Naive thymus-derived CD8-positive, alpha-beta T cell (primary cell): ENCODE measurements at regions not wholly inside any gene's neighbourhood (a gene's known extent, or its start where the extent isn't known, plus 50 kb on each side); places are given as distances from the start of the nearest gene placed in this dataset.

Experiments
- ATAC-seq, 2 donors: fragments of 150-1000 bp; cut with Tn5 transposase in 1 of 2; sonication (Bioruptor Pico), chemical (Tn5 transposase) in 1 of 2; 1 replicate in 1 of 2; 2 replicates in 1 of 2; pipeline ENCODE4 v1.10.0; 2021; ENCODE audit warnings: mild to moderate bottlenecking in 2 of 2, moderate library complexity in 2 of 2
- POLR2A ChIA-PET: fragments of 350-600 bp; sonication (Branson Sonifier 250); formaldehyde crosslinking; loops from one replicate; lab custom pipeline; 2021; ENCODE audit warnings: antibody characterized with exemption; lab: Charles Lee
- DNase-seq, 10 donors: peaks; one replicate each; pipeline versions ENCODE4 v3.0.0 to v3.0.0-alpha.2; 2020 to 2022
- H3K27ac Mint-ChIP-seq, 10 donors: one replicate each; pipeline ENCODE4 v1.8.0; 2020 to 2022; ENCODE audit warnings: mild to moderate bottlenecking in 10 of 10, mixed read lengths in 10 of 10, moderate library complexity in 4 of 10, inconsistent platforms in 1 of 10
- H3K27me3 Mint-ChIP-seq, 5 donors: one replicate each; pipeline ENCODE4 v1.8.0; 2021 to 2022; ENCODE audit warnings: mixed read lengths in 5 of 5
- H3K36me3 Mint-ChIP-seq, 3 donors: one replicate each; pipeline ENCODE4 v1.8.0; 2020 to 2022; ENCODE audit warnings: mixed read lengths in 3 of 3, mild to moderate bottlenecking in 2 of 3, inconsistent platforms in 1 of 3
- H3K4me1 Mint-ChIP-seq, 4 donors: one replicate each; pipeline ENCODE4 v1.8.0; 2021 to 2022; ENCODE audit warnings: mixed read lengths in 4 of 4
- H3K4me3 Mint-ChIP-seq, 10 donors: one replicate each; pipeline ENCODE4 v1.8.0; 2020 to 2022; ENCODE audit warnings: mild to moderate bottlenecking in 10 of 10, mixed read lengths in 10 of 10, moderate library complexity in 6 of 10, inconsistent platforms in 1 of 10
- H3K9me3 Mint-ChIP-seq, 9 donors: one replicate each; pipeline ENCODE4 v1.8.0; 2020 to 2022; ENCODE audit warnings: mixed read lengths in 9 of 9, mild to moderate bottlenecking in 3 of 9, inconsistent platforms in 1 of 9, moderate library complexity in 1 of 9

DNA sequence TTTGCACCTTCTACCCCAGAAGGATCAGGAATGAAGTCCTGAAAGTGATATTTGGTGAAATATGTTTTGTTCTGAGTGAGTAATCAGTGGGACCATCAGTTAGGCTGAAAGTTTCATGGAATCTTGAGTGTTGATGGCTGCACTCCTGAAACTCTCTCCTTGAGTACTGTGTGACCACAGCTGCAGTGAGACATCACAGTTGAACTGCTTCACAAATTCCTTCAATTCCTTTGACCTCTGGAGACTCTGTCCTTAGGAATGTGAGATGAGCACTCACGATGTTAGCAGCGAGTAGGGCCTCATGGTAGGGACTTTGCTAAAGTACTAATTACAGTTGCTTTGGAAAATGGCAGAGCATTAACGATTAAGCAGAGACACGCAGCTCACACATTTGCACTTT lies 142.9 kb upstream of the SLC4A4 start:
- no peak for DNase-seq
- Mint-ChIP-seq H3K4me1 (peaks cover 6 to 18% (median 12%) of the 10 kb centered on the region in 4 donors), H3K4me3 (no peak overlapping the region), H3K9me3 (no peaks in the 10 kb centered on the region), H3K27ac (no peak overlapping the region), H3K36me3 (no peaks in the 10 kb centered on the region), H3K27me3 (peaks cover 7 to 28% (median 11%) of the 10 kb centered on the region in 5 donors)
- POLR2A ChIA-PET = no interaction called here
- ATAC-seq = no peak

GRCh38 chr4:71198958-71199357 lies 139.9 kb upstream of the SLC4A4 start:
- H3K4me1 Mint-ChIP-seq = peaks cover 6 to 20% (median 12%) of the 10 kb centered on the region in 4 donors
- no peaks in the 10 kb centered on the region for H3K9me3 Mint-ChIP-seq
- DNase-seq = peak in 3 of 10 donors; percentile 15 to 25 (median 21)
- no peaks in the 10 kb centered on the region for H3K36me3 Mint-ChIP-seq
- H3K4me3 Mint-ChIP-seq = peak overlapping the region in 2 of 10 donors; percentile 8 to 22
- H3K27ac Mint-ChIP-seq = peak overlapping the region in 5 of 10 donors; percentile 0 to 40 (median 35)
- POLR2A ChIA-PET = no interaction called here
- peak in 1 of 2 donors; percentile 69 for ATAC-seq
- H3K27me3 Mint-ChIP-seq = peaks cover 0 to 13% (median 1%) of the 10 kb centered on the region in 5 donors

DNA sequence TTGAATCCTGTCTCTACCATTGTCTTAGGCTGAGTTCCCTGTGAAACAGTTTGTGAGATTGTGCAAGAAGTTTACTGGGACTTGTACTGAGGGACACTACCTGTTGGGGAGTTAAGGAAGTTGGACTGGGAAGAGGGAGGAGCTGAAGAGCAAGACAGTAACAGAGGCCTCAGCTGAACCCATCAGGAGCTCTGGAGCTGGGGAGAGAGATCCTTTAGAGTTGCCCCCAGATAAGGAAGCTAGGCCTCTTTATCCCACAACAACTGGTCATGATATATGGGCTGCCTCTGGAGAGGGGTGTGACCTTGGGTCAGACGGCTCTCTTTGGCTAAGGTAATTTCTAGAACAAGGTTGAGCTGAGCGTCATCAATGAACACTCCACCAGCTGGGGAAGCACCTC lies 137.8 kb upstream of the SLC4A4 start:
- H3K36me3 Mint-ChIP-seq = no peaks in the 10 kb centered on the region
- H3K27ac Mint-ChIP-seq = peak overlapping the region in 2 of 10 donors; percentile 17 to 27
- H3K27me3 Mint-ChIP-seq = peaks cover 0 to 5% (median 1%) of the 10 kb centered on the region in 5 donors
- H3K4me1 Mint-ChIP-seq = peaks cover 6 to 20% (median 12%) of the 10 kb centered on the region in 4 donors
- H3K9me3 Mint-ChIP-seq = no peaks in the 10 kb centered on the region
- H3K4me3 Mint-ChIP-seq = no peak overlapping the region
- DNase-seq = no peak
- POLR2A ChIA-PET = no interaction called here
- ATAC-seq = no peak

DNA sequence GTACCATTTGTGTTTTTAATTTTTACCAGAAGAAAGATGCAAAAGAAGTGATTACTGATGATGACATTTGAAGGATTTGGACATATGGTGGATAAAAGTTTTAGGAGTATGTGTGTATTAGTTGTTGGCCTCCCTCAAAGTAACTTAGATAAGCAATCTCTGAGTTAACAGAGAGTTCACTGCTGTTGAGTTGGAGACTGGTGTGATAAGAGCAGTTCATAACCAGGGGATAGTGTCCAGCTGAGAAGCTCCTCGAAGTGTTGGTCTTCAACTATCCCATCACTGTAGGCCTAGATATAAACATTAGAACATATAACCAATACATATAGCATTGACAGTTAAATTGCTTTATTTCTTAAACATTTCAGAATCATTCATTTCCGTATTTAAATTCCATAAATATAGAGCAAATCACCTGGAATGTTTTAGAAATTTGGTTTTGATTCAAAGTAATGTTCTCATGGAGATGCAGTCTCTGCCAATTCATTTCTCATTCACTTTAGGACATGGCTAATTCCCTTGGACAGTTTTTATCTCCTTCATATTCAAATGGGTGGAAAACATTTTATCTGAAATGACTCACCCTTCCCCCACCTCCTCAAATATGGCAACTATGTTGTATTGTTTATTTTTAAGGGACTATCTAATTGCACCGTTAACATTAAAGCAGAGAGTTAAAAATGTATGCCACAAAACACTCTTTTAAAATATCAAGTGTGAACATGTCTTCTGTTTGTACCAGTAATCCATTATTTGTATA lies 136.8 kb upstream of the SLC4A4 start:
- Mint-ChIP-seq H3K27ac (no peak overlapping the region), H3K27me3 (no peaks in the 10 kb centered on the region), H3K9me3 (no peaks in the 10 kb centered on the region), H3K36me3 (no peaks in the 10 kb centered on the region), H3K4me1 (peaks cover 6 to 20% (median 12%) of the 10 kb centered on the region in 4 donors), H3K4me3 (no peak overlapping the region)
- ATAC-seq (no peak), DNase-seq (no peak)
- POLR2A ChIA-PET = no interaction called here

GRCh38 chr4:71202705-71203104 lies 136.1 kb upstream of the SLC4A4 start:
- Mint-ChIP-seq H3K4me1 (peaks cover 6 to 20% (median 12%) of the 10 kb centered on the region in 4 donors), H3K9me3 (no peaks in the 10 kb centered on the region), H3K36me3 (no peaks in the 10 kb centered on the region), H3K4me3 (no peak overlapping the region), H3K27ac (no peak overlapping the region), H3K27me3 (no peaks in the 10 kb centered on the region)
- POLR2A ChIA-PET = no interaction called here
- no peak for DNase-seq
- ATAC-seq = no peak

DNA sequence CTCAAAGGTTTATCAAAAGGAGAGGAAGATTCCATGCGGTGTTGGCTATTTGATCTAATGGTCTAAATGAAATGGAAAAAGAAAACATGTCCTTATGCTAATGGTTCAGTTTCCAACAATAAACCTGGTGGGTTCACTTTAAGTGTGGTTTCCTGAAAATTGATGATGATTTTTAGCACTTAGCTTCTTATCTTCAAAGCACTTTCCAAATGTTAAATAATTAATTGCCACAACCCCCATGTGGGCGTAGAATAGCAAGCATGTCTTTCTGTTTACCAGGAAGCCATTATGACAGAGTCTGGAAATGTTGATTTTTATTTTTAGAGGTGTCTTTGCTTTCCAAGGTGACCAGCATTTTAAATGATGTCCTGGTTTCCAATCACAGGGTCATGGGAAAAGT lies 134.8 kb upstream of the SLC4A4 start:
- no peaks in the 10 kb centered on the region for H3K27me3 Mint-ChIP-seq
- no peaks in the 10 kb centered on the region for H3K36me3 Mint-ChIP-seq
- no peak for DNase-seq
- H3K4me3 Mint-ChIP-seq = no peak overlapping the region
- peaks cover 2 to 14% (median 4%) of the 10 kb centered on the region in 4 donors for H3K4me1 Mint-ChIP-seq
- POLR2A ChIA-PET = no interaction called here
- H3K9me3 Mint-ChIP-seq = no peaks in the 10 kb centered on the region
- no peak for ATAC-seq
- no peak overlapping the region for H3K27ac Mint-ChIP-seq

DNA sequence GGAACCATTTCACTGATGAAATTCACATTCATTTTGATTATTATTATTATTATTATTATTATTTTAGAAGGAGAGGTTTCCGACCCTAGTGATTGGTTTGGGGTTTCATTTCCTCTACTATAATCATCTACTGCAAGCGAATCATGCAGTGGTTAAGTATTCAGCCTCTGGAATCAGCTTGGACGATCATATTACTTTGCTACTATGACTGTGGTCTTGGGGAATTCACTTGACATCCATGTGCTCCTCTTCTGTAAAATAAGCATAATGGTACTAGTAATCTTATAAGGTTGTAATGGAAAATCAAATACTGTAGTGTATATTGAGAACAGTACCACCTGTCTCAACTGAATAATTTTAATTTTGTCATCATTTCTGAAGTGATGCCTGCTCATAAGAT lies 132.1 kb upstream of the SLC4A4 start:
- Mint-ChIP-seq H3K27me3 (no peaks in the 10 kb centered on the region), H3K36me3 (no peaks in the 10 kb centered on the region), H3K4me3 (no peak overlapping the region), H3K9me3 (no peaks in the 10 kb centered on the region), H3K4me1 (no peaks in the 10 kb centered on the region), H3K27ac (no peak overlapping the region)
- POLR2A ChIA-PET = no interaction called here
- DNase-seq = no peak
- ATAC-seq = no peak

- no peak overlapping the region for H3K27ac Mint-ChIP-seq
- ATAC-seq = no peak
- H3K4me1 Mint-ChIP-seq = no peaks in the 10 kb centered on the region
- no peaks in the 10 kb centered on the region for H3K36me3 Mint-ChIP-seq
- no peak overlapping the region for H3K4me3 Mint-ChIP-seq
- peaks cover 0 to 4% (median 0%) of the 10 kb centered on the region in 5 donors for H3K27me3 Mint-ChIP-seq
- POLR2A ChIA-PET = no interaction called here
- H3K9me3 Mint-ChIP-seq = peaks cover 0 to 4% (median 0%) of the 10 kb centered on the region in 9 donors
- DNase-seq = no peak
Observed at GRCh38 chr4:71209161-71209560, 129.7 kb upstream of the SLC4A4 start.

DNA sequence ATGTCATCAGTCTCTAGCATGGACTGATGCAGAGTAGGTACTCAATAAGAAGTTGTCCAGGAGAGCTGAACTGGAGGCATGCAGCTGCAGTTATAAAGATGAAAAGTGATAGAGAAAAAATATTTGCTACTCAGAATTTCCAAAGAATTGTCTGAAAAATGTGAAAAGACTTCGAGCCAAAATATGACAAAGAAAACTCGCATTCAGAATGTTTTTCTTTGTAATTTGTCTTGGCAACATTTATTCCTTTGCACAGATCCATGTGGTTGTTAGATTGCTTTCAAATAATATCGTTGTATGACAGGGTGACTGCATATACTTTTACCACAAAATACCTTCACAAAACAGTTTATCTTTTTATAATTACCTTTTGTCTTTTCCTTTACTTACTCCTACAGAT lies 128.0 kb upstream of the SLC4A4 start:
- Mint-ChIP-seq H3K27me3 (peaks cover 0 to 4% (median 0%) of the 10 kb centered on the region in 5 donors), H3K36me3 (no peaks in the 10 kb centered on the region), H3K9me3 (peaks cover 0 to 4% (median 0%) of the 10 kb centered on the region in 9 donors), H3K4me3 (no peak overlapping the region), H3K27ac (no peak overlapping the region), H3K4me1 (no peaks in the 10 kb centered on the region)
- no peak for ATAC-seq
- POLR2A ChIA-PET = no interaction called here
- no peak for DNase-seq

DNA sequence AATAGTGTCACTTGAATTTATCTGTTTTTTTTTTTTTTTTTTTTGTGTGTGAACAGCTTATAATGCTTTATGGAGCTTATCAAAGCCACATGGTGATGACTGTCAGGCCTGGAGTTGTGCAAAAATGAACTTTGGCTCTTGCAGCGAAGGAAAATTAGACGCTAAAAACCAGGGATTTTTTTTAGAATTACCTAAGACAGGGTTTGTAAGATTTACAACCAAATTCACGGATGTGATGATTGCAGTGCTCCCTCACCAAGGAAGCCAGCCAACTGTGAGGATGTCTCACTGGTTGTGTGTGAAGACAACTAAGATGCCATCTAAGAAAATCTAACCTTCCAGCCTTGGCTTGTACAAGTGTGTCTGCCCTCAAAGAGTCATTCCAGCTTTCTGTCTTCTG lies 127.1 kb upstream of the SLC4A4 start:
- ATAC-seq (no peak), DNase-seq (no peak)
- POLR2A ChIA-PET = no interaction called here
- Mint-ChIP-seq H3K27me3 (peaks cover 0 to 4% (median 0%) of the 10 kb centered on the region in 5 donors), H3K4me1 (no peaks in the 10 kb centered on the region), H3K27ac (no peak overlapping the region), H3K9me3 (peaks cover 0 to 4% (median 0%) of the 10 kb centered on the region in 9 donors), H3K36me3 (no peaks in the 10 kb centered on the region), H3K4me3 (no peak overlapping the region)

GRCh38 chr4:71212216-71212615 lies 126.6 kb upstream of the SLC4A4 start:
- H3K27ac Mint-ChIP-seq = peak overlapping the region in 1 of 10 donors; percentile 2
- peaks cover 0 to 4% (median 0%) of the 10 kb centered on the region in 5 donors for H3K27me3 Mint-ChIP-seq
- no peaks in the 10 kb centered on the region for H3K36me3 Mint-ChIP-seq
- POLR2A ChIA-PET = no interaction called here
- H3K4me3 Mint-ChIP-seq = no peak overlapping the region
- ATAC-seq (no peak), DNase-seq (no peak)
- peaks cover 0 to 4% (median 0%) of the 10 kb centered on the region in 9 donors for H3K9me3 Mint-ChIP-seq
- no peaks in the 10 kb centered on the region for H3K4me1 Mint-ChIP-seq

DNA sequence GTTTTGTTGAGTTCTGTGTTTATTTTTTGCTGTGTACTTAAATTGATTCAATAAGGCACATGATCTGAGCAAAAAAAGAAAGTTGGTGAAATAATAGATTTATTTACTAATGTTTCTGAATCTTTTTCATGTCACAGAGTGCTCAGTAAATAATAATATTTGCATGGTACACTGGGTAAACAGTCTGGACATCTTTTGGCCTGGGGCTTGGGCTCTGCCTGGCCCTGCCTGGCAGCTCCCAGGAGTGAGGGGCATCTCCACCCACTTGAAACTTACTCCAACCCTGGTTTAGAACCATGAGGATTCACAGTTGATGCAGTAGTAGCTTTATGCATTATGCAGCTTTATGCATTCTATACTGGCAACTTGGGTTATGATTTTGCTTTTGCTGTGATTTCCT lies 124.2 kb upstream of the SLC4A4 start:
- H3K36me3 Mint-ChIP-seq = no peaks in the 10 kb centered on the region

DNA sequence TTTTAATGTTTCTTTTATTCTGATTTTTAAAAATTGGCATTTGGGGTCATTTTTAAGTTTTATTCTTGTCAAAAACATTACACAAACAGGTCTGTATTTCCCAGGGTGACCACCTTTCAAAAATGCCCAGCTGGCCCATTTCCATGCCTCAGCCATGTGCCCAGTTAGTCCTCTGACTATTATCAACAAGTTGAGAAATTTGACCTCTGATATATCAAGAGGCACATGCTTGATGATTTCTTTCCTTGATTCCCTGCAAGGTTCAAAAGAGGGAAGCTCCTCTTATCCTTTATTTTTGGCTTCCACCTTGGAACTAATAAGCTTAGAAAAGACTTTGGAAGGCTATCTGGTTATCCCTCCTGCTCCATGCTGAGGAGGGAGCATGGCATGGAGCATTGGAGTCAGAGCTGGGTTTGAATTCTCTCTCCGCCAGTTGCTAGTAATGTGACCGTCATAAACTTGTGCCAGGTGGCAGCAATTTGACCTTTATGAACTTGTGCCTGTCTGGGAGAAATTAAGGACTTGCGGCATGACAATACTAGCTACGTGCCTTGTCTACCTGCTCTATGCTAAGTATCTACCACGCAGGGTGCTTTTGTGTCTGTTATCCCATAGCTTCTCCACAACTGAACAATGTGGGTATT lies 122.4 kb upstream of the SLC4A4 start:
- Mint-ChIP-seq H3K4me1 (no peaks in the 10 kb centered on the region), H3K36me3 (peaks cover 0 to 2% (median 0%) of the 10 kb centered on the region in 3 donors)
- no peak for ATAC-seq

More for the DNA sequence above, 124.2 kb upstream of the SLC4A4 start:
- Mint-ChIP-seq H3K27ac (no peak overlapping the region), H3K9me3 (peaks cover 0 to 4% (median 0%) of the 10 kb centered on the region in 9 donors), H3K4me1 (no peaks in the 10 kb centered on the region), H3K4me3 (no peak overlapping the region), H3K27me3 (peaks cover 0 to 4% (median 0%) of the 10 kb centered on the region in 5 donors)
- no peak for DNase-seq
- POLR2A ChIA-PET = no interaction called here
- no peak for ATAC-seq

More for the DNA sequence above, 122.4 kb upstream of the SLC4A4 start:
- Mint-ChIP-seq H3K27me3 (peaks cover 0 to 4% (median 0%) of the 10 kb centered on the region in 5 donors), H3K4me3 (no peak overlapping the region), H3K9me3 (peaks cover 0 to 4% (median 0%) of the 10 kb centered on the region in 9 donors), H3K27ac (no peak overlapping the region)
- POLR2A ChIA-PET = no interaction called here
- no peak for DNase-seq
